ENCODE measurements at regions not wholly inside any gene's neighbourhood (a gene's known extent, or its start where the extent isn't known, plus 50 kb on each side); places are given as distances from the start of the nearest gene placed in this dataset.
"Not testable (repeated sequence)": the region's sequence is repeated elsewhere in the genome, so short reads cannot be mapped to it uniquely, and the experiment has no call there.

DNA sequence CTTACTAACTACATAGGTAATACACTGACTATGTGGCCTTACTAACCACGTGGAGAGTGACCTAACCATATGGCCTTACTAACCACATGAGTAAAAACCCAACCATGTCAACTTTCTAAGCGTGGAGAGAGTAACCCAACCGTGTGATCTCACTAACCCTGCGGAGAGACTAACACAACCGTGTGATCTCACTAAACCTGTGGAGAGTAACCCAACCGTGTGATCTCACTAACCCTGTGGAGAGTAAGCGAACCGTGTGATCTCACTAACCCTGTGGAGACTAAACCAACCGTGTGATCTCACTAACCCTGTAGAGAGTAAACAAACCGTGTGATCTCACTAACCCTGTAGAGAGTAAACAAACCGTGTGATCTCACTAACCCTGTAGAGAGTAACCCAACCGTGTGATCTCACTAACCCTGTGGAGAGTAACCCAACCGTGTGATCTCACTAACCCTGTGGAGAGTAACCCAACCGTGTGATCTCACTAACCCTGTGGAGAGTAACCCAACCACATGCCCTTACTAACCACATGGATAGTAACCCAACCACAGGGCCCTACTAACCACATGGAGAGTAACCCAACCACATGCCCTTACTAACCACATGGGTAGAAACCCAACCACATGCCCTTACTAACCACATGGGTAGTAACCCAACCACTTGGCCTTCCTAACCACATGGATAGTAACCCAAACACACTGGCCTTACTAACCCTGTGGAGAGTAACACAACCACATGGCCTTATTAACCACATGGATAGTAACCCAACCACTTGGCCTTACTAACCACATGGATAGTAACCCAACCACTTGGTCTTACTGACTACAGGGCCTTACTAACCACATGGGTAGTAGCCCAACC, 112.6 kb downstream of the DRD1 start:
- TF ChIP-seq, protein P1, sequence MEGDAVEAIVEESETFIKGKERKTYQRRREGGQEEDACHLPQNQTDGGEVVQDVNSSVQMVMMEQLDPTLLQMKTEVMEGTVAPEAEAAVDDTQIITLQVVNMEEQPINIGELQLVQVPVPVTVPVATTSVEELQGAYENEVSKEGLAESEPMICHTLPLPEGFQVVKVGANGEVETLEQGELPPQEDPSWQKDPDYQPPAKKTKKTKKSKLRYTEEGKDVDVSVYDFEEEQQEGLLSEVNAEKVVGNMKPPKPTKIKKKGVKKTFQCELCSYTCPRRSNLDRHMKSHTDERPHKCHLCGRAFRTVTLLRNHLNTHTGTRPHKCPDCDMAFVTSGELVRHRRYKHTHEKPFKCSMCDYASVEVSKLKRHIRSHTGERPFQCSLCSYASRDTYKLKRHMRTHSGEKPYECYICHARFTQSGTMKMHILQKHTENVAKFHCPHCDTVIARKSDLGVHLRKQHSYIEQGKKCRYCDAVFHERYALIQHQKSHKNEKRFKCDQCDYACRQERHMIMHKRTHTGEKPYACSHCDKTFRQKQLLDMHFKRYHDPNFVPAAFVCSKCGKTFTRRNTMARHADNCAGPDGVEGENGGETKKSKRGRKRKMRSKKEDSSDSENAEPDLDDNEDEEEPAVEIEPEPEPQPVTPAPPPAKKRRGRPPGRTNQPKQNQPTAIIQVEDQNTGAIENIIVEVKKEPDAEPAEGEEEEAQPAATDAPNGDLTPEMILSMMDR (IDR thresholded peaks at IDR 0.05), result not testable (repeated sequence)
- not testable (repeated sequence) for TF ChIP-seq ZNF396 (CRISPR knock-in tag; IDR thresholded peaks at IDR 0.05; ENCODE audit: borderline replicate concordance); ZNF232 (CRISPR knock-in tag; IDR thresholded peaks at IDR 0.05); KAT7 (CRISPR knock-in tag; IDR thresholded peaks at IDR 0.05; ENCODE audit: borderline replicate concordance); FOXK1 (CRISPR knock-in tag; IDR thresholded peaks at IDR 0.05); FOXJ3 (CRISPR knock-in tag; IDR thresholded peaks at IDR 0.05; ENCODE audit: borderline replicate concordance)

Data from WTC11 (cell line).